Right lobe of liver (tissue), 6 donors: ENCODE measurements at regions not wholly inside any gene's neighbourhood (a gene's known extent, or its start where the extent isn't known, plus 50 kb on each side); places are given as distances from the start of the nearest gene placed in this dataset.

ENCODE experiments used
- ATAC-seq, 4 donors: fragments of 200-7000 bp; cut with Tn5 transposase; one replicate each; pipeline ENCODE4 v1.9.1; 2020; ENCODE audit warnings: mild to moderate bottlenecking in 4 of 4, moderate library complexity in 4 of 4
- DNase-seq, 3 donors: peaks; one replicate each; pipeline ENCODE4 v3.0.0-alpha.2; 2020
- H3K27ac ChIP-seq, 3 donors: fragments of 200-600 bp; one replicate each; pipeline ENCODE4 v1.8.0; 2022
- H3K27me3 ChIP-seq, 2 donors: fragments of 200-600 bp; one replicate each; pipeline ENCODE4 v1.8.0; 2022
- H3K36me3 ChIP-seq, 4 donors: fragments of 200-600 bp; sonication (generic) in 1 of 4; one replicate each; pipeline versions ENCODE4 v1.5.1 to v1.8.0; 2017 to 2022; ENCODE audit warnings: control low read depth in 1 of 4
- H3K4me1 ChIP-seq, 4 donors: fragments of 200-600 bp; sonication (generic) in 1 of 4; one replicate each; pipeline versions ENCODE4 v1.5.1 to v1.8.0; 2017 to 2022; ENCODE audit warnings: control low read depth in 1 of 4
- H3K4me3 ChIP-seq, 3 donors: fragments of 200-600 bp; one replicate each; pipeline ENCODE4 v1.8.0; 2022
- H3K9me3 ChIP-seq, 4 donors: fragments of 200-600 bp; sonication (generic) in 1 of 4; one replicate each; pipeline versions ENCODE4 v1.5.1 to v1.8.0; 2017 to 2022; ENCODE audit warnings: control low read depth in 1 of 4
- CTCF ChIP-seq, 4 donors: fragments of 200-600 bp in 3 of 4; fragments of 450-650 bp in 1 of 4; IDR thresholded peaks; one replicate each; pipeline versions ENCODE4 v1.5.1 to v1.8.0; 2016 to 2022; ENCODE audit warnings: antibody characterized with exemption in 4 of 4, mild to moderate bottlenecking in 2 of 4
- POLR2A ChIP-seq: fragments of 450-650 bp; IDR thresholded peaks from one replicate; pipeline ENCODE4 v1.6.1; 2017; ENCODE audit warnings: antibody characterized with exemption, mild to moderate bottlenecking
- WGBS: methylation state at CpG from one replicate; pipeline ENCODE4 v1.1.6; 2018; ENCODE audit warnings: low coverage, low lambda C conversion rate; ENCODE audit not compliant: insufficient coverage; ENCODE audit errors: missing lambda C conversion rate; 5-methylcytosine and 5-hydroxymethylcytosine counted together
- intact Hi-C, 2 donors: fragments of 100-400 bp; cut with DNase I; formaldehyde crosslinking; loops; one replicate each; pipeline versions ENCODE4 v1.11.2 to v1.14.1; 2022
- donor health status: DM: no; HTN: yes; CAD: no.
- donor health status: DM: no; HTN: no; CAD: no.
- donor health status: DM: no; HTN: no; CAD: no.
- donor health status: DM: no; HTN: yes; CAD: no.
- donor health status: DM: no; HTN: yes; CAD: no.

- Histone ChIP-seq H3K36me3 (no peaks in the 10 kb centered on the region), H3K4me1 (no peaks in the 10 kb centered on the region), H3K27me3 (no peaks in the 10 kb centered on the region), H3K9me3 (no peaks in the 10 kb centered on the region), H3K27ac (no peak overlapping the region), H3K4me3 (no peak overlapping the region)
- WGBS: 83% methylated on average over 1 of the region's 8 CpGs
- DNase-seq (no peak), ATAC-seq (no peak)
- intact Hi-C loops: no loop called here
- TF ChIP-seq CTCF (IDR thresholded peaks at IDR 0.05) (no peak), POLR2A (no peak)
These were observed 94.1 kb upstream of the TMPO start for GRCh38 chr12:98421316-98421715.

GRCh38 chr12:98422359-98422758 is 93.0 kb upstream of the TMPO start:
- no peak for DNase-seq
- 100% methylated on average over 2 of the region's 11 CpGs for WGBS
- intact Hi-C loops: no loop called here

GRCh38 chr12:98422812-98423211 is 92.6 kb upstream of the TMPO start:
- TF ChIP-seq CTCF (IDR thresholded peaks at IDR 0.05) (peak in 2 of 4 donors; percentile 10 to 25), POLR2A (no peak)
- Histone ChIP-seq H3K9me3 (no peaks in the 10 kb centered on the region), H3K27ac (no peak overlapping the region), H3K4me3 (no peak overlapping the region), H3K4me1 (no peaks in the 10 kb centered on the region), H3K36me3 (no peaks in the 10 kb centered on the region), H3K27me3 (no peaks in the 10 kb centered on the region)
- intact Hi-C loops: no loop called here
- WGBS: no CpG with 5 or more reads among the region's 4 CpGs
- ATAC-seq: peak in 1 of 4 donors; percentile 33
- DNase-seq: no peak

More at GRCh38 chr12:98422359-98422758, 93.0 kb upstream of the TMPO start:
- Histone ChIP-seq H3K27ac (no peak overlapping the region), H3K36me3 (no peaks in the 10 kb centered on the region), H3K9me3 (no peaks in the 10 kb centered on the region), H3K4me3 (no peak overlapping the region), H3K27me3 (no peaks in the 10 kb centered on the region), H3K4me1 (no peaks in the 10 kb centered on the region)
- TF ChIP-seq POLR2A: no peak
- no peak for TF ChIP-seq CTCF (IDR thresholded peaks at IDR 0.05)
- no peak for ATAC-seq

- no peak overlapping the region for H3K27ac ChIP-seq
- H3K36me3 ChIP-seq: no peaks in the 10 kb centered on the region
- intact Hi-C loops: no loop called here
- DNase-seq: no peak
- H3K4me3 ChIP-seq: no peak overlapping the region
- 83% methylated on average over 2 of the region's 2 CpGs for WGBS
- no peak for ATAC-seq
- no peak for TF ChIP-seq POLR2A
- no peak for TF ChIP-seq CTCF (IDR thresholded peaks at IDR 0.05)
- no peaks in the 10 kb centered on the region for H3K27me3 ChIP-seq
- no peaks in the 10 kb centered on the region for H3K4me1 ChIP-seq
- no peaks in the 10 kb centered on the region for H3K9me3 ChIP-seq
These were observed 91.4 kb upstream of the TMPO start for GRCh38 chr12:98423963-98424362.
